Panc1 (cell line): ENCODE measurements at regions not wholly inside any gene's neighbourhood (a gene's known extent, or its start where the extent isn't known, plus 50 kb on each side); places are given as distances from the start of the nearest gene placed in this dataset.

Experiments
- POLR2AphosphoS5 ChIP-seq: IDR thresholded peaks from 2 replicates; pipeline ENCODE4 v1.6.1; 2012; ENCODE audit warnings: mild to moderate bottlenecking, low read depth, low read length, moderate library complexity
- TF ChIP-seq, protein P1 (sequence below): fragments of 450-650 bp; IDR thresholded peaks from 2 replicates; pipeline ENCODE4 v1.5.1; 2017; ENCODE audit warnings: mild to moderate bottlenecking

DNA sequence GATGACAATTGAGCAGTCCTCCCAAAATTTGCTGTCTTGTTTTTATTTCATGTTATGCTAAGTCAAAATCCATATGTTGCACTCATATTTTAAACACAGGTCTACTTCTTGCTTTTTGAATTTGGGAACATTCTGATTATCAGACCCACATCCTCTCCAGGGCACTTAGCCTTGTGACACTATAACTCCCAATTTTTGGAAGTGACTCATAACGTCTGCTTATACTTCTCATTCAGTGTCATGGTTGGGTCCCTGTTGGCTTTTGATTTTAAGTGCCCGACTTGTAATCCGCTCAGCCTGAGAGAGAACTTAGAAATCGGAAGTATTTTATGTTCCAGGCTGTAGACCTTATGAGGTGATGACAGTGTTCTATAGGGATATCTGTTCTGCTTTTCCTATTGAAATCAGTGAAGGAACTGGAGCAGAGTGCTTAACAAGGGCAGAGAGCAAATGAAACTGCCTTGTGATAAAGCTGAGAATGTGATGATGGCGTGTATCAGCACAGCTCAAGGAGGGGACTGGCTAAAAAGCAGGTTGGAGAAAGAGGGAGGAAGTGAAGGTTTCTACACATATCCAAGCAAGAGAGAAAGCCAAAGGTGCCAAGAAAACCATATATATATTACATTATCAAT lies 136.0 kb downstream of the HLX start:
- TF ChIP-seq, protein P1, sequence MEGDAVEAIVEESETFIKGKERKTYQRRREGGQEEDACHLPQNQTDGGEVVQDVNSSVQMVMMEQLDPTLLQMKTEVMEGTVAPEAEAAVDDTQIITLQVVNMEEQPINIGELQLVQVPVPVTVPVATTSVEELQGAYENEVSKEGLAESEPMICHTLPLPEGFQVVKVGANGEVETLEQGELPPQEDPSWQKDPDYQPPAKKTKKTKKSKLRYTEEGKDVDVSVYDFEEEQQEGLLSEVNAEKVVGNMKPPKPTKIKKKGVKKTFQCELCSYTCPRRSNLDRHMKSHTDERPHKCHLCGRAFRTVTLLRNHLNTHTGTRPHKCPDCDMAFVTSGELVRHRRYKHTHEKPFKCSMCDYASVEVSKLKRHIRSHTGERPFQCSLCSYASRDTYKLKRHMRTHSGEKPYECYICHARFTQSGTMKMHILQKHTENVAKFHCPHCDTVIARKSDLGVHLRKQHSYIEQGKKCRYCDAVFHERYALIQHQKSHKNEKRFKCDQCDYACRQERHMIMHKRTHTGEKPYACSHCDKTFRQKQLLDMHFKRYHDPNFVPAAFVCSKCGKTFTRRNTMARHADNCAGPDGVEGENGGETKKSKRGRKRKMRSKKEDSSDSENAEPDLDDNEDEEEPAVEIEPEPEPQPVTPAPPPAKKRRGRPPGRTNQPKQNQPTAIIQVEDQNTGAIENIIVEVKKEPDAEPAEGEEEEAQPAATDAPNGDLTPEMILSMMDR: no peak
- no peak for TF ChIP-seq POLR2AphosphoS5
